Upper lobe of right lung (tissue), 1 donor: ENCODE measurements at regions not wholly inside any gene's neighbourhood (a gene's known extent, or its start where the extent isn't known, plus 50 kb on each side); places are given as distances from the start of the nearest gene placed in this dataset.

Experiments
- ATAC-seq: fragments of 200-7000 bp; cut with Tn5 transposase; one replicate; pipeline ENCODE4 v1.9.1; 2020; ENCODE audit warnings: mild to moderate bottlenecking, moderate library complexity
- DNase-seq: peaks from one replicate; pipeline ENCODE4 v3.0.0-alpha.2; 2020
- H3K27ac ChIP-seq: fragments of 200-600 bp; one replicate; pipeline ENCODE4 v1.8.0; 2022
- H3K27me3 ChIP-seq: fragments of 200-600 bp; one replicate; pipeline ENCODE4 v1.8.0; 2022; ENCODE audit warnings: mild to moderate bottlenecking
- H3K36me3 ChIP-seq: fragments of 200-600 bp; one replicate; pipeline ENCODE4 v1.8.0; 2022
- H3K4me1 ChIP-seq: fragments of 200-600 bp; one replicate; pipeline ENCODE4 v1.8.0; 2022
- H3K4me3 ChIP-seq: fragments of 200-600 bp; one replicate; pipeline ENCODE4 v1.8.0; 2022; ENCODE audit warnings: mild to moderate bottlenecking
- H3K9me3 ChIP-seq: fragments of 200-600 bp; one replicate; pipeline ENCODE4 v1.8.0; 2022
- intact Hi-C: fragments of 100-400 bp; cut with DNase I; formaldehyde crosslinking; loops from one replicate; pipeline ENCODE4 v1.11.0; 2022
- TF ChIP-seq, protein P1 (sequence below): fragments of 200-600 bp; IDR thresholded peaks from one replicate; pipeline ENCODE4 v1.8.0; 2022; ENCODE audit warnings: antibody characterized with exemption
- donor health status: DM: no; HTN: yes; CAD: no; lungs with severe emphysema.

DNA sequence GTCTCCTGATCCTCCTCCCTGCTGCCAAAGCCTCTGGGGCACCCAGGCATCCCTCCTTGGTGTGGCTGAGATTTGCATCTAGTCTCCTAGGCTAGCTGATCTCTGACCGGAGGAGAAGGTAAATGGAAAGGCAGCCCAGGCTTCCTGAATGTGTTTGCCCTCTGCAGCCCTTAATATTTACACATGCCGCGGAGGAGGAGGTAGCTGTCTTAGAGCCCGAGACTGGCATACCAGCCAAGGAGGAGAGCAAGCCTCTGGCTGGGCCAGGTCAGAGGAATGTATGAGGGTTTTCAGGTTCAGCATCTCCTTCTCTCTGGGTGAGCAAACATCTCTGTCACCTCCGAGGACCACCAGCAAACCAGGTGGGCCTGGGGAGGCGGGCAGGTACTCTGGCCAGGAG lies 86.0 kb upstream of the GRIK3 start:
- H3K4me3 ChIP-seq, result no peak overlapping the region
- DNase-seq, result no peak
- ATAC-seq, result peak; percentile 70
- no peak overlapping the region for H3K27ac ChIP-seq
- intact Hi-C loops, result no loop called here
- no peaks in the 10 kb centered on the region for H3K4me1 ChIP-seq
- no peaks in the 10 kb centered on the region for H3K36me3 ChIP-seq
- H3K9me3 ChIP-seq, result no peaks in the 10 kb centered on the region
- peaks cover 13% of the 10 kb centered on the region for H3K27me3 ChIP-seq
- TF ChIP-seq, protein P1, sequence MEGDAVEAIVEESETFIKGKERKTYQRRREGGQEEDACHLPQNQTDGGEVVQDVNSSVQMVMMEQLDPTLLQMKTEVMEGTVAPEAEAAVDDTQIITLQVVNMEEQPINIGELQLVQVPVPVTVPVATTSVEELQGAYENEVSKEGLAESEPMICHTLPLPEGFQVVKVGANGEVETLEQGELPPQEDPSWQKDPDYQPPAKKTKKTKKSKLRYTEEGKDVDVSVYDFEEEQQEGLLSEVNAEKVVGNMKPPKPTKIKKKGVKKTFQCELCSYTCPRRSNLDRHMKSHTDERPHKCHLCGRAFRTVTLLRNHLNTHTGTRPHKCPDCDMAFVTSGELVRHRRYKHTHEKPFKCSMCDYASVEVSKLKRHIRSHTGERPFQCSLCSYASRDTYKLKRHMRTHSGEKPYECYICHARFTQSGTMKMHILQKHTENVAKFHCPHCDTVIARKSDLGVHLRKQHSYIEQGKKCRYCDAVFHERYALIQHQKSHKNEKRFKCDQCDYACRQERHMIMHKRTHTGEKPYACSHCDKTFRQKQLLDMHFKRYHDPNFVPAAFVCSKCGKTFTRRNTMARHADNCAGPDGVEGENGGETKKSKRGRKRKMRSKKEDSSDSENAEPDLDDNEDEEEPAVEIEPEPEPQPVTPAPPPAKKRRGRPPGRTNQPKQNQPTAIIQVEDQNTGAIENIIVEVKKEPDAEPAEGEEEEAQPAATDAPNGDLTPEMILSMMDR, result no peak

- DNase-seq, result no peak
Measured at GRCh38 chr1:37123276-37124115, 89.2 kb upstream of the GRIK3 start.

GRCh38 chr1:37124501-37124900 lies 90.2 kb upstream of the GRIK3 start:
- intact Hi-C loops, result no loop called here
- no peak overlapping the region for H3K27ac ChIP-seq
- TF ChIP-seq, protein P1, result no peak
- no peak overlapping the region for H3K4me3 ChIP-seq
- H3K27me3 ChIP-seq, result no peaks in the 10 kb centered on the region
- DNase-seq (no peak), ATAC-seq (no peak)
- no peaks in the 10 kb centered on the region for H3K36me3 ChIP-seq
- H3K4me1 ChIP-seq, result no peaks in the 10 kb centered on the region
- H3K9me3 ChIP-seq, result no peaks in the 10 kb centered on the region

More at GRCh38 chr1:37123276-37124115, 89.2 kb upstream of the GRIK3 start:
- no peak for ATAC-seq
- Histone ChIP-seq H3K27ac (no peak overlapping the region), H3K9me3 (no peaks in the 10 kb centered on the region), H3K27me3 (peaks cover under 1% of the 10 kb centered on the region), H3K36me3 (no peaks in the 10 kb centered on the region), H3K4me3 (no peak overlapping the region), H3K4me1 (no peaks in the 10 kb centered on the region)
- TF ChIP-seq, protein P1, result no peak
- intact Hi-C loops, result no loop called here

- Histone ChIP-seq H3K36me3 (no peaks in the 10 kb centered on the region), H3K27me3 (no peaks in the 10 kb centered on the region), H3K4me3 (no peak overlapping the region), H3K4me1 (no peaks in the 10 kb centered on the region), H3K27ac (no peak overlapping the region), H3K9me3 (no peaks in the 10 kb centered on the region)
- no peak for ATAC-seq
- intact Hi-C loops, result no loop called here
- DNase-seq, result no peak
- TF ChIP-seq, protein P1, result no peak
Measured at GRCh38 chr1:37125295-37125694, 91.0 kb upstream of the GRIK3 start.

DNA sequence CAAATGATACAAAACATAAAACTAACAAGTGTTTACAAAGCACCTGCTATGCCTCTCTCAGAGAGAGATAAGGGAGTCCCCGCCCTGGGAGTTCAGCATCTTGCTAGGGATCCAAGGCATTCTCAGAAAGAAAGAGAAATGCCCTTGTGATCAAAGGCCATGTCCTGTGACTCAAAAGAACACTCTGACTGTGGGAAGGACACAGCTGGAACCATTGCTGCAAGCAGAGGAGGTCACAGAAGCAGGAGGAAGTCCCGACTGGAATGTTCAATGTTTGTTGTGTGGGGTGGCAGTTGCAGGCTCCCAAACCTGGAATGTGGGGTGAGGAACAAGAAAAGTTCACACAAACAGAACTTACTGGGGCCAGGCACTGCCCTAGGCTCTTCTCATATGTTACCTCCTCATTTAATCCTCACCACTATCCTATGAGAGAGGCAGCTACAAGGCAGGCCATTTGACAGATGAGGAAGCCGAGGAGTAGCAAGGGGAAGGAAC lies 93.0 kb upstream of the GRIK3 start:
- Histone ChIP-seq H3K27ac (no peak overlapping the region), H3K4me3 (no peak overlapping the region), H3K4me1 (no peaks in the 10 kb centered on the region), H3K36me3 (no peaks in the 10 kb centered on the region), H3K27me3 (no peaks in the 10 kb centered on the region), H3K9me3 (no peaks in the 10 kb centered on the region)
- intact Hi-C loops, result no loop called here
- ATAC-seq (no peak), DNase-seq (no peak)
- TF ChIP-seq, protein P1, result no peak
